A549 (cell line): ENCODE measurements at regions not wholly inside any gene's neighbourhood (a gene's known extent, or its start where the extent isn't known, plus 50 kb on each side); places are given as distances from the start of the nearest gene placed in this dataset.

ENCODE experiments used
- ATAC-seq, 2 experiments: fragments of 200-7000 bp in 1 of 2; fragments of >200 bp in 1 of 2; cut with Nextera tagmentation in 1 of 2; cut with Tn5 transposase in 1 of 2; 3 replicates each; pipeline versions ENCODE4 v1.8.0 to v1.9.1; 2018 to 2020; ENCODE audit warnings: mild to moderate bottlenecking in 1 of 2, moderate library complexity in 1 of 2
- CTCF ChIA-PET: fragments of 300-600 bp; sonication (Branson Sonifier 250); formaldehyde crosslinking; extraction: SDS; loops from one replicate; lab custom pipeline; 2021; ENCODE audit warnings: antibody characterized with exemption, inconsistent platforms; lab: Yijun Ruan, JAX
- POLR2A ChIA-PET: fragments of 350-600 bp; formaldehyde crosslinking; extraction: SDS; loops from one replicate; lab custom pipeline; 2021; ENCODE audit warnings: antibody characterized with exemption, inconsistent platforms; lab: Yijun Ruan, JAX
- DNase-seq, 2 experiments: peaks; one replicate each; pipeline versions ENCODE4 v3.0.0 to v3.0.0-alpha.2; 2011 to 2016; ENCODE audit warnings: low read depth in 1 of 2, low spot score in 1 of 2
- FAIRE-seq: peaks from 2 replicates; lab custom pipeline; 2011; peaks lifted over from hg19 to GRCh38; lab: Jason Lieb, UNC
- H3K27ac ChIP-seq, 2 experiments: fragments of >200 bp; sonication (Bioruptor Twin); formaldehyde crosslinking; 3 replicates each; pipeline ENCODE4 v1.5.1; 2016 to 2017
- H3K4me1 ChIP-seq: fragments of >200 bp; sonication (Bioruptor Twin); formaldehyde crosslinking; 3 replicates; pipeline ENCODE4 v1.6.1; 2016
- H3K4me2 ChIP-seq: fragments of >200 bp; sonication (Bioruptor Twin); formaldehyde crosslinking; 3 replicates; pipeline ENCODE4 v1.6.1; 2016
- H3K4me3 ChIP-seq: fragments of >200 bp; sonication (Bioruptor Twin); formaldehyde crosslinking; 3 replicates; pipeline ENCODE4 v1.5.1; 2016
- H3K9me3 ChIP-seq: fragments of >200 bp; sonication (Bioruptor Twin); formaldehyde crosslinking; 3 replicates; pipeline ENCODE4 v1.6.1; 2016
- ATOH8 ChIP-seq: fragments of 250-450 bp; sonication (Bioruptor Pico); IDR thresholded peaks from 2 replicates; pipeline ENCODE4 v1.5.0; 2020; ENCODE audit warnings: low read depth, mild to moderate bottlenecking, moderate library complexity
- BHLHE40 ChIP-seq: IDR thresholded peaks from 2 replicates; pipeline ENCODE4 v1.6.1; 2012; ENCODE audit warnings: low read depth, low read length, inconsistent platforms
- CBX2 ChIP-seq: fragments of 200-600 bp; sonication (generic); IDR thresholded peaks from 2 replicates; pipeline ENCODE4 v1.6.1; 2016; ENCODE audit warnings: low read depth, mild to moderate bottlenecking, borderline replicate concordance
- CBX8 ChIP-seq: fragments of 200-600 bp; sonication (generic); IDR thresholded peaks from 2 replicates; pipeline ENCODE4 v1.6.1; 2016
- CHD2 ChIP-seq: fragments of 150-350 bp; IDR thresholded peaks from 2 replicates; pipeline ENCODE4 v1.6.1; 2014; ENCODE audit warnings: low read length; ENCODE audit not compliant: partially characterized antibody
- EP300 ChIP-seq, 2 experiments: fragments of >200 bp; sonication (Bioruptor Twin); formaldehyde crosslinking; IDR thresholded peaks; 2 replicates in 1 of 2; 3 replicates in 1 of 2; pipeline ENCODE4 v1.6.1; 2016 to 2017
- HDAC2 ChIP-seq: fragments of 200-600 bp; sonication (generic); IDR thresholded peaks from 2 replicates; pipeline ENCODE4 v1.6.1; 2016
- HOXA7 ChIP-seq: fragments of 250-450 bp; sonication (Bioruptor Pico); IDR thresholded peaks from 2 replicates; pipeline ENCODE4 v1.5.0; 2020; ENCODE audit warnings: mild to moderate bottlenecking, moderate library complexity
- HOXB13 ChIP-seq: fragments of 250-450 bp; sonication (Bioruptor Pico); IDR thresholded peaks from 2 replicates; pipeline ENCODE4 v1.5.0; 2020; ENCODE audit warnings: low read depth, mild to moderate bottlenecking, moderate library complexity
- HOXB5 ChIP-seq: fragments of 250-450 bp; sonication (Bioruptor Pico); IDR thresholded peaks from 2 replicates; pipeline ENCODE4 v1.5.0; 2020; ENCODE audit warnings: mild to moderate bottlenecking, moderate library complexity
- JUNB ChIP-seq: fragments of >200 bp; sonication (Bioruptor Twin); formaldehyde crosslinking; IDR thresholded peaks from 2 replicates; pipeline ENCODE4 v1.6.1; 2016
- KDM1A ChIP-seq: fragments of 200-600 bp; sonication (generic); IDR thresholded peaks from 2 replicates; pipeline ENCODE4 v1.6.1; 2016; ENCODE audit warnings: low read depth, mild to moderate bottlenecking
- KDM5A ChIP-seq: fragments of 200-600 bp; sonication (generic); IDR thresholded peaks from 2 replicates; pipeline ENCODE4 v1.6.1; 2016; ENCODE audit warnings: antibody characterized with exemption, mild to moderate bottlenecking
- MAX ChIP-seq: IDR thresholded peaks from 2 replicates; pipeline ENCODE4 v1.6.1; 2012
- NFE2L2 ChIP-seq: fragments of 150-350 bp; conservative IDR thresholded peaks from 2 replicates; pipeline ENCODE4 v1.6.1; 2014; ENCODE audit warnings: low read length
- NR3C1 ChIP-seq: fragments of >200 bp; sonication (Bioruptor Twin); formaldehyde crosslinking; IDR thresholded peaks from 3 replicates; pipeline ENCODE4 v1.6.1; 2017
- PBX3 ChIP-seq: IDR thresholded peaks from 2 replicates; pipeline ENCODE4 v1.6.1; 2012
- PHF8 ChIP-seq: fragments of 200-600 bp; sonication (generic); IDR thresholded peaks from 2 replicates; pipeline ENCODE4 v1.6.1; 2016; ENCODE audit warnings: low read depth, mild to moderate bottlenecking, antibody characterized with exemption, moderate library complexity, borderline replicate concordance
- RARB ChIP-seq: fragments of 250-450 bp; sonication (Bioruptor Pico); IDR thresholded peaks from 2 replicates; pipeline ENCODE4 v1.8.0; 2021; ENCODE audit warnings: mild to moderate bottlenecking, moderate library complexity
- SMC3 ChIP-seq: fragments of >200 bp; sonication (Bioruptor Twin); formaldehyde crosslinking; IDR thresholded peaks from 3 replicates; pipeline ENCODE4 v1.6.1; 2018; ENCODE audit warnings: inconsistent platforms
- TP53 ChIP-seq: fragments of 250-450 bp; sonication (Bioruptor Pico); IDR thresholded peaks from 2 replicates; pipeline ENCODE4 v1.5.0; 2021; ENCODE audit warnings: mild to moderate bottlenecking, moderate library complexity
- USF2 ChIP-seq: fragments of 450-650 bp; IDR thresholded peaks from 2 replicates; pipeline ENCODE4 v1.6.1; 2014; ENCODE audit warnings: antibody characterized with exemption
- ZC3H11A ChIP-seq: fragments of 450-650 bp; IDR thresholded peaks from 2 replicates; pipeline ENCODE4 v1.6.1; 2014; ENCODE audit warnings: antibody characterized with exemption, mild to moderate bottlenecking
- ZFP36 ChIP-seq: fragments of 450-650 bp; IDR thresholded peaks from 2 replicates; pipeline ENCODE4 v1.6.1; 2014; ENCODE audit warnings: borderline replicate concordance; ENCODE audit not compliant: partially characterized antibody
- ZNF302 ChIP-seq: fragments of 250-450 bp; sonication (Bioruptor Pico); IDR thresholded peaks from 2 replicates; pipeline ENCODE4 v1.9.0; 2021; ENCODE audit warnings: inconsistent platforms, mild to moderate bottlenecking, moderate library complexity
- WGBS: methylation state at CpG from one replicate; pipeline ENCODE4 v1.1.6; 2017; ENCODE audit errors: missing lambda C conversion rate; 5-methylcytosine and 5-hydroxymethylcytosine counted together

GRCh38 chr1:163866564-163866963, 544.8 kb downstream of the NUF2 start:
- ChIA-PET CTCF (no interaction called here), POLR2A (no interaction called here)
- Histone ChIP-seq H3K9me3 (peaks cover 3% of the 10 kb centered on the region; the same call in 1 of the 3 replicates), H3K4me2 (no peak overlapping the region), H3K4me1 (no peaks in the 10 kb centered on the region), H3K4me3 (no peak overlapping the region), H3K27ac (no peak overlapping the region)
- WGBS = 60% methylated on average over 2 of the region's 2 CpGs
- TF ChIP-seq KDM1A (no peak), ZFP36 (no peak)
- no peak for FAIRE-seq
- no peak for DNase-seq
- no peak for ATAC-seq

- 5% methylated on average over 2 of the region's 2 CpGs for WGBS
- TF ChIP-seq BHLHE40 = no peak
- TF ChIP-seq HOXB13 (CRISPR knock-in tag) = no peak
- no peak for TF ChIP-seq MAX
- TF ChIP-seq RARB (CRISPR knock-in tag) = no peak
- TF ChIP-seq HDAC2 = no peak
- no peak for TF ChIP-seq NFE2L2
- TF ChIP-seq PBX3 = no peak
- TF ChIP-seq JUNB = no peak
- TF ChIP-seq ZC3H11A = no peak
- TF ChIP-seq TP53 (CRISPR knock-in tag) = no peak
- TF ChIP-seq HOXA7 (CRISPR knock-in tag) = no peak
- no peak for TF ChIP-seq USF2
- TF ChIP-seq NR3C1 = no peak
- TF ChIP-seq, all 56 proteins: peak for 0
- FAIRE-seq = no peak
- Histone ChIP-seq H3K4me2 (no peak overlapping the region), H3K9me3 (peaks cover 3% of the 10 kb centered on the region; the same call in 1 of the 3 replicates), H3K4me1 (no peaks in the 10 kb centered on the region), H3K27ac (no peak overlapping the region), H3K4me3 (no peak overlapping the region)
- ChIA-PET CTCF (no interaction called here), POLR2A (no interaction called here)
- DNase-seq = no peak
- no peak for ATAC-seq
Observed at GRCh38 chr1:163870666-163871065, 548.9 kb downstream of the NUF2 start.

GRCh38 chr1:163872067-163872466, 550.3 kb downstream of the NUF2 start:
- H3K4me3 ChIP-seq = no peak overlapping the region
- peaks cover 3% of the 10 kb centered on the region; the same call in 1 of the 3 replicates for H3K9me3 ChIP-seq
- no peaks in the 10 kb centered on the region for H3K4me1 ChIP-seq
- no peak overlapping the region for H3K27ac ChIP-seq
- ChIA-PET CTCF (interaction anchor here (0.7 kb wide), 1 partner anchor 52 kb away, joined by 3 read pairs; no protein-coding TSS in a partner anchor), POLR2A (no interaction called here)
- DNase-seq (no peak), FAIRE-seq (no peak), ATAC-seq (no peak)
- TF ChIP-seq EP300 (IDR thresholded peaks at IDR 0.05) = no peak
- TF ChIP-seq ATOH8 (CRISPR knock-in tag) = no peak
- TF ChIP-seq PHF8 = no peak
- TF ChIP-seq ZNF302 (CRISPR knock-in tag) = no peak
- no peak for TF ChIP-seq KDM5A
- TF ChIP-seq BHLHE40 = no peak
- TF ChIP-seq TP53 (CRISPR knock-in tag) = no peak
- no peak for TF ChIP-seq SMC3
- no peak for TF ChIP-seq CHD2
- TF ChIP-seq CBX8 = no peak
- no peak for TF ChIP-seq CBX2
- TF ChIP-seq HOXB5 (CRISPR knock-in tag) = no peak
- no peak overlapping the region for H3K4me2 ChIP-seq
- 24% methylated on average over 4 of the region's 4 CpGs for WGBS
